ENCODE measurements at regions not wholly inside any gene's neighbourhood (a gene's known extent, or its start where the extent isn't known, plus 50 kb on each side); places are given as distances from the start of the nearest gene placed in this dataset.

GRCh38 chr12:90064852-90065801, 356.5 kb upstream of the ATP2B1 start:
- no peak for DNase-seq

GRCh38 chr12:90062799-90063198, 354.2 kb upstream of the ATP2B1 start:
- DNase-seq, result no peak

- no peak for DNase-seq
Measured at GRCh38 chr12:90061809-90062208, 353.2 kb upstream of the ATP2B1 start.

GRCh38 chr12:90060031-90060430, 351.4 kb upstream of the ATP2B1 start:
- no peak for DNase-seq

GRCh38 chr12:90058704-90059103, 350.1 kb upstream of the ATP2B1 start:
- DNase-seq, result peak; percentile 58

- no peak for DNase-seq
Measured at GRCh38 chr12:90055071-90055470, 346.4 kb upstream of the ATP2B1 start.

GRCh38 chr12:90048918-90049317, 340.3 kb upstream of the ATP2B1 start:
- no peak for DNase-seq

- DNase-seq, result no peak
Measured at GRCh38 chr12:90045559-90045958, 336.9 kb upstream of the ATP2B1 start.

- no peak for DNase-seq
Measured at GRCh38 chr12:90044069-90044468, 335.4 kb upstream of the ATP2B1 start.

GRCh38 chr12:90042920-90043641, 334.4 kb upstream of the ATP2B1 start:
- DNase-seq, result no peak

GRCh38 chr12:90038289-90038688, 329.7 kb upstream of the ATP2B1 start:
- DNase-seq, result no peak

- no peak for DNase-seq
Measured at GRCh38 chr12:90037740-90038139, 329.1 kb upstream of the ATP2B1 start.

- no peak for DNase-seq
Measured at GRCh38 chr12:90036637-90037036, 328.0 kb upstream of the ATP2B1 start.

- DNase-seq, result no peak
Measured at GRCh38 chr12:90030726-90031125, 322.1 kb upstream of the ATP2B1 start.

- no peak for DNase-seq
Measured at GRCh38 chr12:90029317-90029716, 320.7 kb upstream of the ATP2B1 start.

- no peak for DNase-seq
Measured at GRCh38 chr12:90028635-90029051, 320.0 kb upstream of the ATP2B1 start.

GRCh38 chr12:90027889-90028634, 319.4 kb upstream of the ATP2B1 start:
- DNase-seq, result no peak

GRCh38 chr12:90027041-90027440, 318.4 kb upstream of the ATP2B1 start:
- no peak for DNase-seq

- DNase-seq, result no peak
Measured at GRCh38 chr12:90026516-90026915, 317.9 kb upstream of the ATP2B1 start.

- no peak for DNase-seq
Measured at GRCh38 chr12:90024262-90024661, 315.6 kb upstream of the ATP2B1 start.

- no peak for DNase-seq
Measured at GRCh38 chr12:90023207-90023900, 314.7 kb upstream of the ATP2B1 start.

GRCh38 chr12:90021795-90022440, 313.3 kb upstream of the ATP2B1 start:
- DNase-seq, result no peak
